Keratinocyte (primary cell): ENCODE measurements at regions not wholly inside any gene's neighbourhood (a gene's known extent, or its start where the extent isn't known, plus 50 kb on each side); places are given as distances from the start of the nearest gene placed in this dataset.

Experiments
- EZH2 ChIP-seq: IDR thresholded peaks from one replicate; pipeline ENCODE4 v1.6.1; 2012; ENCODE audit warnings: inconsistent platforms, mild to moderate bottlenecking, low read length, moderate library complexity
- TF ChIP-seq, protein P1 (sequence below), 3 experiments: IDR thresholded peaks in 1 of 3; conservative IDR thresholded peaks in 1 of 3; optimal IDR thresholded peaks in 1 of 3; 2 replicates in 2 of 3; 3 replicates in 1 of 3; pipeline versions ENCODE3 to v1.5.1; 2011; ENCODE audit warnings: low read length in 3 of 3, mild to moderate bottlenecking in 3 of 3, moderate library complexity in 2 of 3, control low read depth in 1 of 3, inconsistent platforms in 1 of 3; ENCODE audit not compliant: insufficient read depth in 2 of 3; ENCODE audit errors: extremely low read depth in 1 of 3

GRCh38 chr12:20109676-20110075 is 258.7 kb upstream of the PDE3A start:
- TF ChIP-seq, protein P1, sequence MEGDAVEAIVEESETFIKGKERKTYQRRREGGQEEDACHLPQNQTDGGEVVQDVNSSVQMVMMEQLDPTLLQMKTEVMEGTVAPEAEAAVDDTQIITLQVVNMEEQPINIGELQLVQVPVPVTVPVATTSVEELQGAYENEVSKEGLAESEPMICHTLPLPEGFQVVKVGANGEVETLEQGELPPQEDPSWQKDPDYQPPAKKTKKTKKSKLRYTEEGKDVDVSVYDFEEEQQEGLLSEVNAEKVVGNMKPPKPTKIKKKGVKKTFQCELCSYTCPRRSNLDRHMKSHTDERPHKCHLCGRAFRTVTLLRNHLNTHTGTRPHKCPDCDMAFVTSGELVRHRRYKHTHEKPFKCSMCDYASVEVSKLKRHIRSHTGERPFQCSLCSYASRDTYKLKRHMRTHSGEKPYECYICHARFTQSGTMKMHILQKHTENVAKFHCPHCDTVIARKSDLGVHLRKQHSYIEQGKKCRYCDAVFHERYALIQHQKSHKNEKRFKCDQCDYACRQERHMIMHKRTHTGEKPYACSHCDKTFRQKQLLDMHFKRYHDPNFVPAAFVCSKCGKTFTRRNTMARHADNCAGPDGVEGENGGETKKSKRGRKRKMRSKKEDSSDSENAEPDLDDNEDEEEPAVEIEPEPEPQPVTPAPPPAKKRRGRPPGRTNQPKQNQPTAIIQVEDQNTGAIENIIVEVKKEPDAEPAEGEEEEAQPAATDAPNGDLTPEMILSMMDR (optimal IDR thresholded peaks at IDR 0.05 in 1 of 3, IDR thresholded peaks at IDR 0.05 in 1 of 3, conservative IDR thresholded peaks at IDR 0.05 in 1 of 3; ENCODE audit: extremely low read depth in 1 of 3, insufficient read depth in 2 of 3, low read length in 3 of 3) = no peak
- TF ChIP-seq EZH2 = no peak
